Ectodermal cell (in vitro differentiated cells): ENCODE measurements at regions not wholly inside any gene's neighbourhood (a gene's known extent, or its start where the extent isn't known, plus 50 kb on each side); places are given as distances from the start of the nearest gene placed in this dataset.

Source experiments
- H3K27ac ChIP-seq: 2 replicates; pipeline ENCODE4 v1.7.0; 2013; ENCODE audit warnings: mild to moderate bottlenecking, low read depth, low read length; ENCODE audit not compliant: insufficient read depth, poor library complexity, severe bottlenecking
- H3K27me3 ChIP-seq: 2 replicates; pipeline ENCODE4 v1.7.0; 2013; ENCODE audit warnings: mild to moderate bottlenecking, low read length; ENCODE audit not compliant: insufficient read depth, control insufficient read depth, poor library complexity, severe bottlenecking
- H3K36me3 ChIP-seq: one replicate; pipeline ENCODE4 v1.7.0; 2013; ENCODE audit warnings: low read length; ENCODE audit not compliant: control insufficient read depth, insufficient read depth
- H3K4me1 ChIP-seq: one replicate; pipeline ENCODE4 v1.7.0; 2013; ENCODE audit warnings: low read length; ENCODE audit not compliant: control insufficient read depth, insufficient read depth
- H3K4me3 ChIP-seq: 2 replicates; pipeline ENCODE4 v1.7.0; 2013; ENCODE audit warnings: low read depth, low read length, control low read depth; ENCODE audit not compliant: insufficient read depth
- H3K9me3 ChIP-seq: 2 replicates; pipeline ENCODE4 v1.7.0; 2013; ENCODE audit warnings: mild to moderate bottlenecking, low read length, moderate library complexity; ENCODE audit not compliant: control insufficient read depth
- WGBS, 2 experiments: methylation state at CpG; one replicate each; pipeline ENCODE4 v1.1.7; 2013; ENCODE audit warnings: missing lambda C conversion rate in 2 of 2; 5-methylcytosine and 5-hydroxymethylcytosine counted together

- Histone ChIP-seq H3K9me3 (peaks cover 3% of the 10 kb centered on the region), H3K27ac (no peak overlapping the region)
These were observed 112.6 kb upstream of the ALCAM start for GRCh38 chr3:105254154-105254553.

DNA sequence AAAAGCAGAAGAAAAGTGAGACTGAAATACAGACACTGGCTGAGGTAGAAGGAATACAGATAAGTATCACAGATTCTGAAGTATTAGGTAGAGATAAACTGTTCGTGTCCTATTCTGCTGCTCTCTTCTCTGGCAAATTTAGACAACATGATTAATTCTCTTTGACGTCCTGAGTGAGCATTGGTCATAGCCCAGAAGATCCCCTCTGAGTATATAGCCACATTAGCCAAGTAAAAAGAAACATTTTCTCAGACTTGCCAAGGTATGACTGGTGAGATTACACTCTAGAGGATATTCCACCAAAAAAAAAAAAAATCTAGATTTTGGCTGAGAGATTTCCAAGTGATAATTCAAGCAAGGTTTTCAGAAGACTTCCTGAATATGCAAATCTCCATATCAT is 111.4 kb upstream of the ALCAM start:
- peaks cover 3% of the 10 kb centered on the region for H3K9me3 ChIP-seq
- no peak overlapping the region for H3K4me3 ChIP-seq
- WGBS, 2 experiments: 88 to 92% methylated on average over 2 of the region's 2 CpGs
- peaks cover 10% of the 10 kb centered on the region for H3K4me1 ChIP-seq
- no peak overlapping the region for H3K27ac ChIP-seq
- H3K36me3 ChIP-seq: peaks cover 3% of the 10 kb centered on the region
- no peaks in the 10 kb centered on the region for H3K27me3 ChIP-seq

More at GRCh38 chr3:105254154-105254553, 112.6 kb upstream of the ALCAM start:
- H3K4me3 ChIP-seq: no peak overlapping the region
- peaks cover 10% of the 10 kb centered on the region for H3K4me1 ChIP-seq
- 89 to 95% methylated on average over 2 of the region's 2 CpGs for WGBS, 2 experiments
- no peaks in the 10 kb centered on the region for H3K27me3 ChIP-seq
- H3K36me3 ChIP-seq: peaks cover 4% of the 10 kb centered on the region

DNA sequence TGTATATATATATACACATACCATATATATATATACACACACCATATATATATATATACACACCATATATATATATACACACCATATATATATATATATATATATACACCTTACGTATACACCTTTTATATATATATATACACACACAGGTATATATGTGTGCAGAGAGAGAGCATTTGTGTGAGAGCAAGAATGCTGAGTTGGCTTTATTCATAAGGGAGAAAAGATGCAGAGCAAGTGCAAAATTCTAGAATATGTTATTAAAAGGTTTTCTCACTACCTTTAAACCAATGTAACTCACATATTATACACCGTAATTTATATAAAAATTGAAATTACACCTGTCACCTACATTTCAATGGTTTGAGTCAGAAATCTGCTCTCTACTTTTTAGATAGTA is 107.2 kb upstream of the ALCAM start:
- Histone ChIP-seq H3K27ac (no peak overlapping the region), H3K36me3 (no peaks in the 10 kb centered on the region), H3K4me1 (peaks cover under 1% of the 10 kb centered on the region), H3K4me3 (no peak overlapping the region), H3K9me3 (no peaks in the 10 kb centered on the region), H3K27me3 (no peaks in the 10 kb centered on the region)
- 94% methylated on average over 1 of the region's 2 CpGs; no CpG with 5 or more reads in 1 of the 2 experiments for WGBS, 2 experiments

DNA sequence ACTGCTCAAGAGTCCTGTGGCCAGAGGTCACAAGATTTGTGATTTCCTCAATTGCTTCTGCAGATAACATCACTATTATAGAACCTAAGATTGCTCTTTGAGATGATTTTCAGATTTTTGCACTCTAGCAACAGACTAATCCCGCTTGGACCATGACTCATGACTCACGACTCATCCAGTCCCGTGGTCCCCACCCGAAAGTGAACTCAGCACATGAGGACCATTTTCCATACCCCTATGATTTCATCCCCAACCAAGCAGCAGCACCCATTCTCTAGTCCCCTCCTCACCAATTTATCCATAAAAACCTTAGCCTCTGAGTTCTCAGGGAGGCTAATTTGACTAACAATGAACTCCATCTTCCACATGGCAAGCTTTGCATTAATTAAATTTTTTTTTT is 106.3 kb upstream of the ALCAM start:
- Histone ChIP-seq H3K27ac (no peak overlapping the region), H3K9me3 (no peaks in the 10 kb centered on the region), H3K36me3 (no peaks in the 10 kb centered on the region), H3K4me1 (no peaks in the 10 kb centered on the region), H3K4me3 (no peak overlapping the region), H3K27me3 (no peaks in the 10 kb centered on the region)
- WGBS, 2 experiments: 92 to 95% methylated on average over 4 of the region's 4 CpGs

DNA sequence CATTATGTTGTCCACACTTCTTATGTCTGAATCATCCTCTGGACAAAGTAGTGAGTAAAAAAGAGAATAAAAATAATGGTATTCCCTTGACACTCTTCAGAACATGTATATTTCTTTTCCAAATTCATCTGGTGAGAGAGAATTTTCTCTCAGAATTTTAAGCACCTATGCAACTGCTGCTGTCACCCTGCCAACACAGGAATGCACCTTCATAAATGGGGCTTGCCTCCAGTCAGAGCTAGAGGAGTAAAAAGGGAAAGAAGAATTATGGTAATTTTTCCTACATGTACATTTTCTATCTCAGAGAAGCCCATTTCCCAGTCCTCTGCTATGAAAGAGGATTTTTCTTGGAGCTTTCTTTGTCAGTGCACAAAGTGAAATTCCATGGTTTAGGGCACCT is 92.2 kb upstream of the ALCAM start:
- Histone ChIP-seq H3K9me3 (no peaks in the 10 kb centered on the region), H3K27ac (no peak overlapping the region), H3K4me3 (no peak overlapping the region), H3K27me3 (no peaks in the 10 kb centered on the region), H3K4me1 (no peaks in the 10 kb centered on the region), H3K36me3 (no peaks in the 10 kb centered on the region)

GRCh38 chr3:105274958-105275357 is 91.8 kb upstream of the ALCAM start:
- H3K36me3 ChIP-seq: no peaks in the 10 kb centered on the region
- H3K27ac ChIP-seq: no peak overlapping the region
- no peaks in the 10 kb centered on the region for H3K9me3 ChIP-seq
- no peaks in the 10 kb centered on the region for H3K4me1 ChIP-seq
- H3K27me3 ChIP-seq: no peaks in the 10 kb centered on the region
- H3K4me3 ChIP-seq: no peak overlapping the region

DNA sequence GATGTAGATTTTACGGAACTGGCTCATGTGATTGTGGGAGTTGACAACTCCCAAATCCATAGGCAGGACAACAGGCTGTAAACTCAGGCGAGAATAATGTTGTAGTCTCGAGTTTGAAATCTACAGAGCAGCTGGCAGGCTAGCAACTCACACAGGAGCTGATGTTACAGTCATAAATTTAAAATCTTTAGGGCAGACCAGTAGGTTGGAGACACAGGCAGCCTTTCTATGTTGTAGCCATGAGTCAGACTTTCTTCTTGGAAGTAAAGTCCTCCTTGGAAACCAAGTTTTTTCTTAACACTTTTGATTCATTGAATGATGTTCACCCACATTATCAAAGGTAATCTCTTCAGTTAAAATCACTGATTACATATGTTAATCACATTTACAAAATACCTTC is 89.1 kb upstream of the ALCAM start:
- Histone ChIP-seq H3K4me3 (no peak overlapping the region), H3K9me3 (no peaks in the 10 kb centered on the region), H3K27me3 (no peaks in the 10 kb centered on the region), H3K27ac (no peak overlapping the region), H3K4me1 (no peaks in the 10 kb centered on the region), H3K36me3 (no peaks in the 10 kb centered on the region)
- 94% methylated on average over 3 of the region's 3 CpGs for WGBS, 2 experiments

DNA sequence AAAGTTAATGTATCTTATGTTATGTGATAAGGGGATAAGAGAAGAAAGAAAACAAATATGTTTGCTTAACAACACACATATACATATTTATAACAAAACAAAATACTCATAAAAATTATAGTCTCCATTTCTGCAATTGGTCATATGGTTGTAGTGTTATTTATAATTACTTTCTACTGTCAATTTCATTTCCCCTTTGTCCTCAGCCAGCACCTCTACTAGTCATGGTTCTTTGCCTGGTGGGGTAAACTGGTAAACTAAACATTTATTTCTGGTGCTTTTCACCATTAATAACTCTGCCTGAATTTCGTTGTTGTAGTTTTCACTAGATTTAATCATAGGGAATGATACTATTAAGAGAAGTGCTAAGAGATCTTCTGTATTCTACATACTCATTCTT is 88.0 kb upstream of the ALCAM start:
- Histone ChIP-seq H3K4me3 (no peak overlapping the region), H3K9me3 (no peaks in the 10 kb centered on the region), H3K36me3 (no peaks in the 10 kb centered on the region), H3K4me1 (no peaks in the 10 kb centered on the region), H3K27me3 (no peaks in the 10 kb centered on the region), H3K27ac (no peak overlapping the region)
- no CpG with 5 or more reads among the region's 1 CpG for WGBS, 2 experiments

DNA sequence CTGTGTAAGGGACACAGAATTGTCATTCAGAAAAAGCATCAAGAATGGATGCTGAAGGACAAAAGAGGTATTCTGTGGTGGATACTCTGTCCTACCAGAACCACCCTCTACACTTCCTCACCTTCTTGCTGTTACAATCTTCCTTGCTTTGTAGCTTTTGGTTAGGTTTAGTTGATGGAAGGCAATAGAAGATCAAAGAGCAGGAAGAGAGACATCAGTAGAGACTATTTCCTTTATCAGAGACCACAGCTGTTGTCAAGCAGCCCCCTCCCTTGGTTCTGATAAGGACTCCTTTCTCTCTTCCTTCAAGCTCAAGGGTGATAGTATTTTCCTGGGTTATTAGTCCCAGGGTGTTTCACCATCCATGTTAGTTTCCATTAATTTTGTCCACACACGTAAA is 84.7 kb upstream of the ALCAM start:
- Histone ChIP-seq H3K27ac (no peak overlapping the region), H3K36me3 (no peaks in the 10 kb centered on the region), H3K9me3 (no peaks in the 10 kb centered on the region), H3K4me3 (no peak overlapping the region), H3K27me3 (no peaks in the 10 kb centered on the region), H3K4me1 (no peaks in the 10 kb centered on the region)
- whole genome bisulfite sequencing, 2 experiments: 100% methylated on average over 1 of the region's 1 CpG

GRCh38 chr3:105284876-105285275 is 81.8 kb upstream of the ALCAM start:
- no peak overlapping the region for H3K27ac ChIP-seq
- WGBS, 2 experiments: 83 to 100% methylated on average over 1 of the region's 2 CpGs
- H3K9me3 ChIP-seq: no peaks in the 10 kb centered on the region

DNA sequence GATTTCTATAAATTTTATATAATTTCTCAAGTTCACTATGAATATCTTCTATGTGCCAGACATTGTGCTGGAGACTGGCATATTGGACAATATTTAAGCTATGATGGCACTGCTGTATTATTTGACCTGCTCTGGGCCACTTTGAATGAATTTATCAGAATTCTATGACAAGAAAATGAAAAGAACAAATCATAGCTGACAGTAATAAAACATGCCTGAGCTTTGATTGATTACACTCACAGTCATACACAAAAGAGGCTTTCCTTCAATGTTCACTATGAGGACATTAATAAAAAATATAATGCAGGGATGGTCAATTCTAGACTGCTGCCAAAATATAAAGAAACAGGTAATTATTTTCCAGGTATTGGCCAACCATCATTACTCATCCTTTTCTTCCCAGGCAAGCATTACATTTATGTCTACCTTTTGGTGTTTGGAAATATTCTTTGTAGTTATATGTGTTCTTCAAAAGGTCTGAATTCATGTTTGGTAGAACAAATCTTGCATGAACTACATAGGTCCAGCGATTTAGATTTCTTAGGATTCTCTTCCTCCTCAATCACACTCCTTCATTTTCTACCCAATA is 81.0 kb upstream of the ALCAM start:
- H3K36me3 ChIP-seq: no peaks in the 10 kb centered on the region
- H3K4me1 ChIP-seq: no peaks in the 10 kb centered on the region
- no peaks in the 10 kb centered on the region for H3K9me3 ChIP-seq
- no peaks in the 10 kb centered on the region for H3K27me3 ChIP-seq
- H3K4me3 ChIP-seq: no peak overlapping the region
- no peak overlapping the region for H3K27ac ChIP-seq
- whole genome bisulfite sequencing, 2 experiments: 92 to 100% methylated on average over 1 of the region's 1 CpG

More at GRCh38 chr3:105284876-105285275, 81.8 kb upstream of the ALCAM start:
- Histone ChIP-seq H3K36me3 (no peaks in the 10 kb centered on the region), H3K4me3 (no peak overlapping the region), H3K4me1 (no peaks in the 10 kb centered on the region), H3K27me3 (no peaks in the 10 kb centered on the region)
